SK-MEL-5 (cell line): ENCODE measurements at regions not wholly inside any gene's neighbourhood (a gene's known extent, or its start where the extent isn't known, plus 50 kb on each side); places are given as distances from the start of the nearest gene placed in this dataset.

Experiments
- DNase-seq: peaks from one replicate; pipeline ENCODE4 v3.0.0-alpha.2; 2016; ENCODE audit warnings: low read depth, low spot score
- in situ Hi-C: cut with HindIII; loops from 2 replicates; pipeline ENCODE4 v1.10.0; 2016; ENCODE audit warnings: low sequenced_read_pairs, high pct_unique_total_duplicates, low pct_unique_long_range_greater_than_20kb

DNA sequence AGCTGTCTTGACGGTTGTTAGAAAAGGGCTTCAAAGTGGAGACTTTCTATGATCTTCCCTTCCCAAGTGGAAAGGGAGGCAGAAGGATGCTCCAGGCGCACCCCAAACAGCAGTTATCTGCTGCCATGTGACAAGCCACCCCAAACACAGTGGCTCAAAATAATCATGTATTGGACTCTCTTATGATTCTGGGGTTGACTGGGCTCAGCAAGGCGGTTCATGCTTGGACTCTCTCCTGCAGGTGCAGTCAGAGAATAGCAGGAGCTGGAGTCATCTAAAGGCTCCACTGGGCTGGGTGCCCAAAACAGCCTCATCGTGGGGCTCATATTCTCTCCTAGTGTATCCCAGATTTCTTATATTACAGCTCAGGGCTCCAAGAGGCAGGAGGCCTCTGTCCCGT lies 177.6 kb upstream of the IER5L start:
- DNase-seq: no peak
- in situ Hi-C loops: no loop called here

DNA sequence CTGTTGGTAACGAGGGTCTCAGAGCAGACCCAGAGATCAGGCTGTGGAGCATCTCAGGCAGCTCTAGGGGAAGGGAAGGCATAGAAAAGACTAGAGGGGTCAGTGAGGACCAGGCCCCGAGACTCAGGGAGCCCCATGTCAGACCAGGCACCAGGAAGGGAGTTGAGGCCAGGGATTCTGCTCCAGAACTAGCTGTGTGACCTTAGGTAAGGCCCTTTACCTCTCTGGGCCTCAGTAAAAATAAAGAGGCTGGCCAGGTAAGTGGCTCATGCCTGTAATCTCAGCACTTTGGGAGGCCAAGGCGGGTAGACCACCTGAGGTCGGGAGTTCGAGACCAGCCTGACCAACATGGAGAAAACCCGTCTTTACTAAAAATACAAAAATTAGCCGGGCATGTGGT lies 176.4 kb upstream of the IER5L start:
- no peak for DNase-seq
- in situ Hi-C loops: no loop called here

DNA sequence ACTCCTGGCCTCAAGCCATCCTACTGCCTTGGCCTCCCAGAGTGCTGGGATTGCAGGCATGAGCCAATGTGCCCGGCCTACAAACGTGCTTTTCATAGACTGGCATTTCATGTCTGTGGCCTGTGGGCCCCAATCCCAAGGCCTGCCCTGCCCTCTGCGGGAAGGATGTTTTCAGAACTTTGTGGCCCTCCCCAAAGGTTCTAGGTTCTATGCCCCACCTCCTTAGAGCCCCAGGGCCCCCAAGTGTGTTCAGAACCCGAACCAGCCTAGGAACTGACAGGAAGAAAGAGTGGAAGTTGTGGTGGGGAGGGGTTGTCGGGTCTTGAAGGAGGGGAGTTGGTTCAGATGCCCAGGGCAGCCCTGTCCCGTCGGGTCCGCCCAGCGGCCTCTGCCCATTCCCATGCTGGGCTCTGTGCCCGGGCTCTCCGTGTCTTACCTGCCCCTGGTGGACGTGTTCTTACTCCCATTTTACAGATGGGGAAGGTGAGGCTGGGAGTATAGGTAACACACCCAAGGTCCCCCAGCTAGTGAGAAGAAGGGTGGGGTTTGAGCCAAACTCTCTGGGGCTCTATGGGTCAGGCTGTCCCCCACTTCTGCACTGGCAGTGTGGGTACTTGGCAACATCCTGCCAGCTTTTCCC lies 175.8 kb upstream of the IER5L start:
- DNase-seq: peak; percentile 38
- in situ Hi-C loops: no loop called here

DNA sequence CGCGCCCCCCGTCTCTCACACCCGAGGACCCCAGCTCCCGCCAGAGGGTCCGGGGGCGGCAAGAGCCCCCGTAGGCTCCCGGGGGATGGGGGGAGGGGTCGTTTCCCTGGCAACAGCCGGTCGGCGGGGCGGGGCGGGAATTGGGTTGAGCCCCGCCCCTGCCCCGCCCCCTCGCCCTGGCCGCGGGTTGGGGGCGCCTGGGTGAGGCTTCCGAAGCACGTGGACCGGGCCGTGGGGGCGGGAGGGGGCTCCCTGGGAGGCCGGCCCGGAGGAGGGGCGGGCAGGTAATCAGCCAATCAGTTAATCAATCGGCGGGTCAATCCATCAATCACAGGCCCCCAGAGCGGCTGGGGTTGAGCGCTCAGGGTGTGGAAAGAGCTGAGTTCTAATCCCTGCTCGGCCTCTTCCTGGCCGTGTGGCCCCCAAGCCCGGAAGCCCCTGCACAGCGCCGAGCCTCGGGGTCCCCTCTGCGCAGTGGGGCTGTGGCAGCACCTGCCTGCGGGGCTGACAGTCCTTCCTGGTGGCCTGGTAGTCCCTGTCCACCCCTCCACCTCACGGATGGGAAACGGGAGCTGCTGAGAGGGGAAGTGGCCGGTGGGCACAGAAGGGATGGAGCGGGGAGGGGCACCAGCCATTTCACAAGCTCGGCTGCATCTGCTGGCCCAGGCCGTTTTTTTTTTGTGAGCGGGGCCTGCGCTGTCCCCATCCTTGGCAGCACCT lies 174.2 kb upstream of the IER5L start:
- in situ Hi-C loops: no loop called here
- DNase-seq: no peak

DNA sequence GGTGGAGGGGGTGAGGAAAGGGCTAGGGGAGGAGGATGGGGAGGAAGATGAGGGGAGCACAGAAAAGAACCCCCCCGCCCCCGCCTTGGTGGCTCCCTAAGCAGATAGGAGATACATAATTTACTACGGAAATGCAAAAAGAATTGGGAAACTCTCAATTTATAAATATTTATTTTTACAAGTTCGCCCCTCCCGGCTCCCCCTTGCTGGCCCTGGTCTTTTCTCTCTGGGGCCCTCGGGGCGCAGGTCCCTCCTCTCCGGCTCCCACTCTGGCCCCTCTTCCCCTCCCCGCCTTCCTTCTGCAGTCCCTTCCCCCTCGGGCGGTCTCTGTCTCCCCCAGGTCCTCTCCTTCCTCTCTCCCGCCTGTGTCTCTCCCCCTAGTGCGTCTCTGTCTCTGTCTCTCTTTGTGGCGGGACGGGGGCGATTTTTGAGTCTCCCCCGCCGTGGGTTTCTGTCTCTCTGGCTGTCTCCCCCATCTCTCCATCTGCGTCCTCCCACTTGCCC lies 173.6 kb upstream of the IER5L start:
- no peak for DNase-seq
- in situ Hi-C loops: no loop called here

DNA sequence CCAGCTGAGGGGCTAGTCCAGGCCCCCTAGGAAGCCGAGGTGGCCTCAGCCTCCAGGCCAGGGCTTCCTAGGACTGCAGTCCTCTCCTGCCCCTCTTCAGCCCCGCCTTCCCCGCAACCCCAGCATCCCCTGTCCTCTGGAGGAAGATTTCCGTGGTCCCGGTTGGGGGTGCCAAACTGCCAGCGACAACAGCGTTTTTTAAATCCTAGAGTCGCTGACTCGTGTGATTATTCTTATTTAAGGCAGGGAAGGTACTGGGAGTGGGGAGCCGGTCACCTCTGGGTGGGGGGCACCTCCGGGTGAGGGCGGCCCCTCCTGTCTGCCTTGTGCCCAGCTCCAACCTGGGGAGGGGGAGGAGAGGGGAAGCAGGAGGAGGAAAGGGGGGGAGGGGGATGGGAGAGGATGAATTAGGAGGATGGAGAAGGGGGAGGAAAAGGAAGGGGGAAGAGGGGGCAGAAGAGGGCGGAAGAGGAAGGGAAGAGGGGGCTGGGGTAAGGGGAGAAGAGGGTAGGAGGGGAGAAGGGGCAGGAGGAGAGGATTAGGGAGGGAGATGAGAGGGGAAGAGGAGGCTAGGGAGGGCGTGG lies 173.1 kb upstream of the IER5L start:
- in situ Hi-C loops: no loop called here

DNA sequence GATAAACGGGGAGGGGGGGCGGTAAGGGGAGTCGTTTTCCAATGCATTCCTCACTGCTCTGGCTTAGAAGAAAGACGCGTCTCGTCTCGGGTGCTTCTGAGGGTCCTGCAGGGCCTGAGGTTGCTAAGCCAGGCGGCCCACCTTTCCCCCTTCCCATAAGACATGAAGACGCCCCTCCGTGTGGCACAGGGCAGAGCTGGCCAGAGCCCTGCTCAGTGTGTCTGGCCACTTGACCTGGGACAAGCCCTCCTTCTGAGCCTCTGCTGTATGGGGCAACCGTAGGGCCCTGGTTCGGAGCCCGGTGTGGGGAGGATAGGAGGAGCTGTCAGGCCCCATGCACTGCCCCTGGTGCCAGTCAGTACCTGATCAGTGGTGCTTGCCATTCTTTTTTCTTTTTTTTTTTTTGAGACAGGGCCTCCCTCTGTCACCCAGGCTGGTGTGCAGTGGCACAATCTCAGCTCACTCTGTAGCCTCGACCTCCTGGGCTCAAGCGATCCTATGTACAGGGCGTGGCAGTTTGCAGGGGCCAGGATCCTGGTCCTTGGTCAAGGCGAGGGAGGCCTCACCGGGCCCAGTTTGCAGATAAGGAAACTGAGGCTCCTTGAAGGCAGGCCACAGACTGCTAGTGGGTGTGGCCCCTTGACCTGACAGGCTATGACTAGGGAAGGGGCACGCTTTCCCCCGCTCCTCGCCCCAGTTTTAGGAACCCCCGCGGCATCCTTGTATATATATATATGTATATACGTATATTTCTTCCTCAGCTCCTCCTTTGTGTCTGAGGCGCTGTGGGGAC lies 172.3 kb upstream of the IER5L start:
- DNase-seq: no peak
- in situ Hi-C loops: no loop called here

More for the DNA sequence above, 173.1 kb upstream of the IER5L start:
- no peak for DNase-seq

DNA sequence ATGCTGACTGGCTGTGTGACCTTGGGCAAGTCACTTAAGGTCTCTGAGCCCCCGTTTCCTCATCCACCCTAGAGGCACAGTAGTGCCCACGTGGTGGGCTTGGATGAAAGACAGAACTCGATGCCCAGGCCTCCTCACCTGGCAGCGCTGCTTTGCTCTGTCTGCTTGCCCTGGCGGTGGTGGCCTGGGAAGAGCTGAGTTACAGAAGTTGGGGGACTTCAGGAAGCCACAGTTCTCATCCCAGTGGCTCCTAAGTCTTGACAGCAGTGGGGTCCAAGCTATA lies 171.5 kb upstream of the IER5L start:
- DNase-seq: no peak
- in situ Hi-C loops: no loop called here

DNA sequence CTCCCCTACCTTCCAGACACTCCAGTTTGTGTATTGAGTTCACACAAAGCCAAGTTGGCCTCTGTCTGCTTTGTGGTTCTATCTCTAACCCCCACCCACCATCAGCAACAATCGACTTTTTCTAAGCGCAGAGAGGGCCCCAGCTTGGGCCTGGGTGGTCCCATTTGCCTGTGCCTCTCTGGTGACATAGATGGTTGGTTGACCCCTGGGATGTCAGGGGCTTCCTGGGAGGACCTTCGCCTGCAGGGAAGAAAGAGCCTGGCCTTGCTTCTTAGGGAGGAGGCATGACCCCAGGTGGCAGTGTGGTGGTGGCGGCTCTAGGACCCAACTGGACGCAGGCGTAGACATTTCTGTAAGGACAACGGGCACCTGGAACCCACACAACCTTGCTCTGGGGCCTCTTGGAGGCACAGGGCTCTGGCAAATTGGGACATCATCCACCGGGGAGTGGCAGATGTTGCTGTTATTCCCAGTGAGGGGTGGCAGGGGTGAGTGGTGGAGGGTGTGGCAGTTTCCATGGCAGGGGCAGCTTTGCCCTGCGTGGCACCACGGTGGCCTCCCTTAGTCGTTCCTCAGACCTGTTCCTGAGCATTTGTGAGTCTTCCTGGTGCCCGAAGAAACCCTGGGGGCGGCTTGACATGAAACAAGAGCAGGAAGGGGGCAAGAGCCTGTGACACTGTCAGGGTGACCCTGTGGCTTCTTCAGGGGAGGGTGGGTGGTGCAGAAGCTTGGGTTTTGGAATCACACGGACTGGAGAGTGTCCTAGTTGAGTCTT lies 171.0 kb upstream of the IER5L start:
- no peak for DNase-seq
- in situ Hi-C loops: no loop called here

DNA sequence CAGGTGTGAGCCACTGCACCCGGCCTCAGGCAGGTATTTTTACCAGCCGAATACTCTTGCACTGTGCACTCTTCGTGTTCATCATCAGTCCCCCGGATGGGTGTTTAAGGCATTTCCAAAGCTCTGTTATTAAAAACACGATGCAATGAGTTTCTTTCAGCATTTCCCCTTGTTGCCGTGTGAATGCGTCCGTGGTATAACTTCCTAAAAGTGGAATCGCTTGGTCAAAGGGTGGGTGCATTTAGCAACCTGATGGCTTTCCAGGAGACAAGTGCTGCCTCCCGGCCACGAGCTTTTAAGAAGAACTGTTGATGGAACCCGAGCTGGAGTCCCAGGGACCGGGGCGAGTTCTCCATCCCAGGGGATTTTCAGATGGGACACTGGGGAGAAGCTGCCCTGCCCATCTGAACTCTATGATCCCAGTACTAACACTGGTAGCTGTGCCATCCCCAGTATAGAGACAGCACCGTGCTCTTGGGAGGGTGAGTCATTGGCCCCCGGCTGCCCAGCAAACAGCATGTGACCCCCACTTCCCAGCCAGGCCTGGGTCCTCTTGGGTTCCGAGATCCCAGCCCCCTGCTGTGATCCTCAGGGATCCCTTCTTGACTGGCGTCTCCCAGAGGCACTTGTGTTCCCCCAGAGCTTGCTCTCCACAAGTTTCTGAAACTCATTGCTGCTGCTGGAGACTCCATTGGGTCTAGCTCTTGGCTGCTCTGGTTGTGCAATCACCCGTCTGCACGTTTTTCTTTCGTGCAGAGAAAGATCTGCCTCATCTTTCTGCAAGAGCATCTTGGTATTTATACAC lies 169.5 kb upstream of the IER5L start:
- in situ Hi-C loops: no loop called here

DNA sequence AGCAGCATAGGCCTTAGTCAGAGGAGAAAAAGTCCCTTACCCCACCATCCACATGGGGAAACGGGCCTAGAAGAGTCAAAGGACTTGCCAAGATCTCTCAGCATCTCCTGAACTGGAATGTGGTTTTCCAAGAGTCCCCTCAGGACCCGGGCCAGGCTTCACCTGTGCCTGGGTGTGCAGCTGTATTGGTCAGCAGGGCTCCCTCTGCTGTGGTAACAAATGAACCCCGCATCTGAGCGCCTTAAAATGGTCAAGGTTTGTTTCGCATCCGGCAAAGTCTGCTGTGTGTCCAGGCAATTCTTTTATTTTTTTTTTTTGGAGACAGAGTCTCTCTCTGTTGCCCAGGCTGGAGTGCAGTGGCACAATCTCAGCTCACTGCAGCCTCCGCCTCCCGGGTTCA lies 168.0 kb upstream of the IER5L start:
- in situ Hi-C loops: no loop called here
- DNase-seq: no peak

More for the DNA sequence above, 169.5 kb upstream of the IER5L start:
- DNase-seq: no peak

DNA sequence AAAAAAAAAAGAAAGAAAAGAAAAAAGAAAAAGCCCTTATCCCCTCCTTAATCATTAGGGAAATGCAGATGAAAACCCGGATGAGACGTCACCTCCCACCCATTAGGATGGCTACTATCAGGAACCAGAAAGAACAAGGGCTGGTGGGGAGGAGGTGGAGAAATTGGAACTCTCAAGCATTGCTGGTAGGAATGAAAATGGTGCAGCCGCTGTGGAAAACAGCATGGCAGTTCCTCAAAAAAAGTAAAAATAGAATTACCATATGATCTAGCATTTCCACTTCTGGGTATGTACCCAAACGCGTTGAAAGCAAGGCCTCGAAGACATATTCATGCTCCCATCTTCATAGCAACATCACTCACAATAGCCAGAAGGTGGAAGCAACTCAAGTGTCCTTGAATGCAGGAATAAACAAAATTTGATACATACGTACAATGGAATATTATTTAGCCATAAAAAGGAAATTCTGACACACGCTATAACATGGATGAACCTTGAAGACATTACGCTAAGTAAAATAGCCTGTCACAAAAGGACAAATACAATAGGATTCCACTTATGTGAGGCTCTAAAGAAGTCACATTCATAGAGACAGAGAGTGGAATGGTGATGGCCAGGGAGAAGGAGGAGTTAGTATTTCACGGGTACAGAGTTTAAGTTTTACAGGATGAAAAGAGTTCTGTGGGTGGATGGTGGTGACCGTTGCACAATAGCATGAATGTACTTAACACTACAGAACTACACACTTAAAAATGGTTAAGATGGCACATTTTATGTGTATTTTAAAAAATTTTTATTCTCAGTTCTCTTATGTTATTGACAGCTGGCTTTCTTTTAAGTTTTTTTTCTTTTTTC lies 166.8 kb upstream of the IER5L start:
- in situ Hi-C loops: no loop called here

DNA sequence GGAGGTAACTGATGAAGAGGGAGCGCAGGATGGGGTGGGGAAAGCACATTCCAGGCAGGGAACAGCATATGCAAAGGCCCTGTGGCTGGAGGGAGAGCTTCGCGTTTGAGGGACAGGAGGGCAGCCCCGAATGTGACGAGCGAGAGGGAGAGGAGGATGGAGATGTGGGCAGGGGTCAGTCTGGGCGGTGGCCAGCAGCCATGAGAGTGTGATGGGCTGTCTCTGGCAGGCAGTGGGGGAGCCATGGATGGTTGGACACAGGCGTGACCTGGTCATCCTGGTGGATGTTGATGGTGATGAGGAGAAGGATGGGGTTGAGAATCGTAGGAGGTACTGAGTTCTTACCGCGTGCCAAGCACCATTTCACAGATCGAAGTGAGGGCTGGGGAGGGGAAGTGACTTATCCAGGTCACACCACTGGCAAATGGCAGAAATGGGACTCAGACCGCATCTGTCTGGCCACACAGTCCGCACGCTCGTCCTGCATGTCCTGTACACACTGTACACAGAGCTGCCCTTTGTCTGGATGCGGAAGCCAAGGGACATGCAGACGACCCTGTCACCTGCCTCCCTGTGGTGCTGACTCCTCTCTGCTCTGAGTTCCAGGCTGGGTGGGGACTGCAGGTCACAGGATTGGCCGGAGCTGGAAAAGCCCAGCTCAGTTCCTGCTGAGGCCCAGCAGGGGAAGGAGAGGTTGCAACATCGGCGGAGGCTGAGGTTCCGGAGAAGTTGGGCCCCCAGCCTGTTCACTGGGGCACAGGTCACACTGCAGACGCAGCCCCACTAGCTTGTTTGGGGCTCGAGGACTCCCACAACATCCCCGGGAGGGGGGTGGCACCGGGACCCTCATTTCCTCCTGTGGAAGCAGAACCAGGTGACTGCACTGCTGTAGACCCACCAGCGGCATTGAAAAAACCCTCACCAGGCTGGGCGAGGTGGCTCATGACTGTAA lies 165.6 kb upstream of the IER5L start:
- DNase-seq: no peak
- in situ Hi-C loops: no loop called here

More for the DNA sequence above, 166.8 kb upstream of the IER5L start:
- DNase-seq: no peak

DNA sequence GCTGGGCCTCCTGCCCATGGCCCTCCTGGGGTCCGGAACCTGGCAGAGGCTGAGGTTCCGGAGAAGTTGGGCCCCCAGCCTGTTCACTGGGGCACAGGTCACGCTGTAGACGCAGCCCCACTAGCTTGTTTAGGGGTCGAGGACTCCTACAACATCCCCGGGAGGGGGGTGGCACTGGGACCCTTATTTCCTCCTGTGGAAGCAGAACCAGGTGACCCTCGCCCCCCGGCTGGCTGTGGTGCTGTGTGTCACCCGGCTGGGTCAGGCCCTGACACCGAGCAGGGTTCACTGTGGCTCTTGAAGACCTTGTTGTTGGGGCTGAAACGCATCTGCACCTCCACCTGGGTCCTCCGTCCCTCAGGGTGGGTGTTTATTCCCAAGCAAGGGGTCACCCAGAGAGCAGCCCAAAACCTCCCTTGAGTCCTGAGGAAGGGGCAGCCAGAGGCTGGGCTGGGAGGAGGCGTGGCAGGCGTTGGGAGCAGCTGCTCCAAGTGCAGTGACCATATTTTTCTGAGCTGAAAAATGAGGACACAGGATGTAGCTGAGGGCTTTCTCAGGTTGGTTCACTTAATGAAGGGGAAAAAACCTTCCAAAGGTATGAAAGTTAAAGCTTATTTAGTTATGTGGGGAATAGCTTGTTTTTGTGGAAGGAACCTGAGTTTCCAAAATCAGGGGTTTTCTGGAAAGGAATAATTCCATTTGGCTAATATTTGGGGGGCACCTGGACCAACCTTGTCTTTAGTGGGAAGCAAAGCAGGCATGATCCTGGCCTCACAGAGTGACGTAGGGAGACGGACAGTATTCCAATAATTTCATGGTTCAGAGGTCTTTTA lies 164.7 kb upstream of the IER5L start:
- DNase-seq: no peak
- in situ Hi-C loops: no loop called here
